ENCODE measurements at regions not wholly inside any gene's neighbourhood (a gene's known extent, or its start where the extent isn't known, plus 50 kb on each side); places are given as distances from the start of the nearest gene placed in this dataset.

- Mint-ChIP-seq H3K9me3 (ENCODE audit: low read depth) (peaks cover 16% of the 10 kb centered on the region), H3K27ac (ENCODE audit: unreplicated experiment) (no peak overlapping the region)
Measured at GRCh38 chr18:45542043-45542442, 73.2 kb upstream of the SLC14A2 start.

GRCh38 chr18:45547910-45548309 lies 67.4 kb upstream of the SLC14A2 start:
- TF ChIP-seq, protein P1, sequence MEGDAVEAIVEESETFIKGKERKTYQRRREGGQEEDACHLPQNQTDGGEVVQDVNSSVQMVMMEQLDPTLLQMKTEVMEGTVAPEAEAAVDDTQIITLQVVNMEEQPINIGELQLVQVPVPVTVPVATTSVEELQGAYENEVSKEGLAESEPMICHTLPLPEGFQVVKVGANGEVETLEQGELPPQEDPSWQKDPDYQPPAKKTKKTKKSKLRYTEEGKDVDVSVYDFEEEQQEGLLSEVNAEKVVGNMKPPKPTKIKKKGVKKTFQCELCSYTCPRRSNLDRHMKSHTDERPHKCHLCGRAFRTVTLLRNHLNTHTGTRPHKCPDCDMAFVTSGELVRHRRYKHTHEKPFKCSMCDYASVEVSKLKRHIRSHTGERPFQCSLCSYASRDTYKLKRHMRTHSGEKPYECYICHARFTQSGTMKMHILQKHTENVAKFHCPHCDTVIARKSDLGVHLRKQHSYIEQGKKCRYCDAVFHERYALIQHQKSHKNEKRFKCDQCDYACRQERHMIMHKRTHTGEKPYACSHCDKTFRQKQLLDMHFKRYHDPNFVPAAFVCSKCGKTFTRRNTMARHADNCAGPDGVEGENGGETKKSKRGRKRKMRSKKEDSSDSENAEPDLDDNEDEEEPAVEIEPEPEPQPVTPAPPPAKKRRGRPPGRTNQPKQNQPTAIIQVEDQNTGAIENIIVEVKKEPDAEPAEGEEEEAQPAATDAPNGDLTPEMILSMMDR (IDR thresholded peaks at IDR 0.05): no peak
- Mint-ChIP-seq H3K36me3 (ENCODE audit: low read depth) (no peaks in the 10 kb centered on the region), H3K4me3 (ENCODE audit: unreplicated experiment) (no peak overlapping the region), H3K27ac (ENCODE audit: unreplicated experiment) (no peak overlapping the region), H3K9me3 (ENCODE audit: low read depth) (no peaks in the 10 kb centered on the region), H3K4me1 (ENCODE audit: low read depth) (no peaks in the 10 kb centered on the region), H3K27me3 (ENCODE audit: low read depth) (no peaks in the 10 kb centered on the region)
- DNase-seq (ENCODE audit: low spot score): no peak

More at GRCh38 chr18:45542043-45542442, 73.2 kb upstream of the SLC14A2 start:
- peaks cover 4% of the 10 kb centered on the region for H3K4me1 Mint-ChIP-seq (ENCODE audit: low read depth)
- H3K27me3 Mint-ChIP-seq (ENCODE audit: low read depth): no peaks in the 10 kb centered on the region
- no peak for DNase-seq (ENCODE audit: low spot score)
- H3K4me3 Mint-ChIP-seq (ENCODE audit: unreplicated experiment): no peak overlapping the region
- peaks cover 2% of the 10 kb centered on the region for H3K36me3 Mint-ChIP-seq (ENCODE audit: low read depth)
- TF ChIP-seq, protein P1 (IDR thresholded peaks at IDR 0.05): no peak

- no peak for DNase-seq (ENCODE audit: low spot score)
Measured at GRCh38 chr18:45548614-45549013, 66.7 kb upstream of the SLC14A2 start.

DNA sequence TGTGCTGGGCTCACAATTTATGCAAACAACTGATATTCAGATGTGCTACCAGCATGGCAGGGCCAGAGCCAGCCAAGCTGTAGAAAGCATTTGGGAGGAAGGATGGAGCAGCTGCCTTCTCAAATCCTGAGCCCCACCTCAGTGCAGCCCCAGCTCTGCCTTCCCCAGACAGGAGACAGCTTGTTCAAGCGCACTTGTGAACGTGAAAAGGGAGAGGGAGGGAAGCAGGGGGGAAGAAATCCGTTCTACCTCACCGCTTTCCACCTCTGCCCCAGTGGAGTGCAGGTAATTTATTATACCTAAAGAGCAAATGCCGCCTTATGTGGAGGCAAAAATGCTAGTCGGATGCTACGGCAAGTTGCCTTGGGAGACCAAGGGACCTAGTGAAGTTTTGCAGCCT lies 66.0 kb upstream of the SLC14A2 start:
- no peak overlapping the region for H3K4me3 Mint-ChIP-seq (ENCODE audit: unreplicated experiment)

More at GRCh38 chr18:45548614-45549013, 66.7 kb upstream of the SLC14A2 start:
- Mint-ChIP-seq H3K27ac (ENCODE audit: unreplicated experiment) (no peak overlapping the region), H3K27me3 (ENCODE audit: low read depth) (no peaks in the 10 kb centered on the region), H3K36me3 (ENCODE audit: low read depth) (no peaks in the 10 kb centered on the region), H3K4me3 (ENCODE audit: unreplicated experiment) (no peak overlapping the region), H3K9me3 (ENCODE audit: low read depth) (no peaks in the 10 kb centered on the region), H3K4me1 (ENCODE audit: low read depth) (no peaks in the 10 kb centered on the region)
- TF ChIP-seq, protein P1 (IDR thresholded peaks at IDR 0.05): no peak

DNA sequence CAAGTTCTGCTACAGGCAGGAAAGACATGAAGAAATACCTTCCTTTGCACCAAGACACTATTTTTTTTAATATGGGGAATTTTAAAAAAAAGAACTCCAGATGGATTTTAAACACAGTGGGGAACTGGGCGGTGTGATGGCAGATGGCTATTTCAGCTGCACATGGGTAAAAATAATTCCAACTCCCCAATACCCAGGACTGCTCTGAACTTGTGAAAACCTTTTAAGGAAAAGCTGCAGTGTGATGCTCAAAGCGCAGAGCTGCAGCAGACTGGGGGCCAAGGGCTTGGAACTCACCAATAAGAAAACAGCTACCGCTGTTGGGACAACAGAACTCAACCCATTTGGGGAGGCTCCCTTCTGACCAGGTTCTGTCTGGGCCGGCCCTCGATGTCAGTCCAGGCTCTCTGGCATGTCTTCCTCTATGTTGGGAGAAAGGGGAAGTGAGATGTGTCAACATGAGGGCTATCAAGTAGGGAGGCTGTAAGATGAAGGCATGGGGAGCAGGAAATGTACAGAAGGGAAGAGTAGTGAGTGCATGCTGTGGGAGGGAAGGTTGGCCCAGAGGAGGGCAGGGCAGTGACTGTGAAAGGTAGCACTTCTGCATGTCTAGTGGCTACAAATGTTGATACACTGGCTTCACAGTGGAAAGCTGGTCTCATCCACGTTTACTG lies 64.0 kb upstream of the SLC14A2 start:
- no peak overlapping the region for H3K27ac Mint-ChIP-seq (ENCODE audit: unreplicated experiment)
- H3K4me1 Mint-ChIP-seq (ENCODE audit: low read depth): no peaks in the 10 kb centered on the region
- H3K4me3 Mint-ChIP-seq (ENCODE audit: unreplicated experiment): no peak overlapping the region
- H3K27me3 Mint-ChIP-seq (ENCODE audit: low read depth): no peaks in the 10 kb centered on the region
- TF ChIP-seq, protein P1 (IDR thresholded peaks at IDR 0.05): no peak
- no peaks in the 10 kb centered on the region for H3K36me3 Mint-ChIP-seq (ENCODE audit: low read depth)
- DNase-seq (ENCODE audit: low spot score): no peak
- H3K9me3 Mint-ChIP-seq (ENCODE audit: low read depth): no peaks in the 10 kb centered on the region

More for the DNA sequence above, 66.0 kb upstream of the SLC14A2 start:
- DNase-seq (ENCODE audit: low spot score): no peak
- Mint-ChIP-seq H3K27me3 (ENCODE audit: low read depth) (no peaks in the 10 kb centered on the region), H3K27ac (ENCODE audit: unreplicated experiment) (no peak overlapping the region), H3K9me3 (ENCODE audit: low read depth) (no peaks in the 10 kb centered on the region), H3K4me1 (ENCODE audit: low read depth) (no peaks in the 10 kb centered on the region), H3K36me3 (ENCODE audit: low read depth) (no peaks in the 10 kb centered on the region)
- TF ChIP-seq, protein P1 (IDR thresholded peaks at IDR 0.05): no peak
